ENCODE measurements at regions not wholly inside any gene's neighbourhood (a gene's known extent, or its start where the extent isn't known, plus 50 kb on each side); places are given as distances from the start of the nearest gene placed in this dataset.

- DNase-seq (ENCODE audit: low spot score), result no peak
- TF ChIP-seq CTCF (conservative IDR thresholded peaks at IDR 0.05; ENCODE audit: low read depth), result no peak
- ChIA-PET POLR2A (ENCODE audit: low non-redundant PET) (no interaction called here), CTCF (interaction anchor here (0.6 kb wide), 1 partner anchor 175 kb away, joined by 4 read pairs; no protein-coding TSS in a partner anchor)
- H3K27ac ChIP-seq, result no peak overlapping the region
Observed at GRCh38 chr7:16014031-16014430, 327.5 kb upstream of the MEOX2 start.

GRCh38 chr7:16007911-16008310 lies 321.4 kb upstream of the MEOX2 start:
- POLR2A ChIA-PET (ENCODE audit: low non-redundant PET), result no interaction called here
- TF ChIP-seq CTCF (conservative IDR thresholded peaks at IDR 0.05; ENCODE audit: low read depth), result no peak
- H3K27ac ChIP-seq, result no peak overlapping the region
- CTCF ChIA-PET, result no interaction called here
- no peak for DNase-seq (ENCODE audit: low spot score)

- TF ChIP-seq CTCF (conservative IDR thresholded peaks at IDR 0.05; ENCODE audit: low read depth), result no peak
- no peak overlapping the region for H3K27ac ChIP-seq
- ChIA-PET POLR2A (ENCODE audit: low non-redundant PET) (no interaction called here), CTCF (no interaction called here)
- DNase-seq (ENCODE audit: low spot score), result no peak
Observed at GRCh38 chr7:16004702-16005101, 318.2 kb upstream of the MEOX2 start.

GRCh38 chr7:16001477-16001876 lies 315.0 kb upstream of the MEOX2 start:
- TF ChIP-seq CTCF (conservative IDR thresholded peaks at IDR 0.05; ENCODE audit: low read depth), result no peak
- H3K27ac ChIP-seq, result no peak overlapping the region
- no peak for DNase-seq (ENCODE audit: low spot score)
- ChIA-PET POLR2A (ENCODE audit: low non-redundant PET) (no interaction called here), CTCF (interaction anchor here (0.7 kb wide), 1 partner anchor 58 kb away, joined by 3 read pairs; no protein-coding TSS in a partner anchor)

- no peak for TF ChIP-seq CTCF (conservative IDR thresholded peaks at IDR 0.05; ENCODE audit: low read depth)
- ChIA-PET POLR2A (ENCODE audit: low non-redundant PET) (no interaction called here), CTCF (no interaction called here)
- H3K27ac ChIP-seq, result no peak overlapping the region
- DNase-seq (ENCODE audit: low spot score), result no peak
Observed at GRCh38 chr7:15998617-15999016, 312.1 kb upstream of the MEOX2 start.

GRCh38 chr7:15995027-15995426 lies 308.5 kb upstream of the MEOX2 start:
- no peak for DNase-seq (ENCODE audit: low spot score)
- TF ChIP-seq CTCF (conservative IDR thresholded peaks at IDR 0.05; ENCODE audit: low read depth), result no peak
- ChIA-PET CTCF (no interaction called here), POLR2A (ENCODE audit: low non-redundant PET) (no interaction called here)
- no peak overlapping the region for H3K27ac ChIP-seq

- CTCF ChIA-PET, result no interaction called here
- DNase-seq (ENCODE audit: low spot score), result no peak
- TF ChIP-seq CTCF (conservative IDR thresholded peaks at IDR 0.05; ENCODE audit: low read depth), result no peak
- POLR2A ChIA-PET (ENCODE audit: low non-redundant PET), result no interaction called here
- no peak overlapping the region for H3K27ac ChIP-seq
Observed at GRCh38 chr7:15989194-15989593, 302.7 kb upstream of the MEOX2 start.
